GM21723 (cell line): ENCODE measurements at regions not wholly inside any gene's neighbourhood (a gene's known extent, or its start where the extent isn't known, plus 50 kb on each side); places are given as distances from the start of the nearest gene placed in this dataset.
"Not testable (repeated sequence)": the region's sequence is repeated elsewhere in the genome, so short reads cannot be mapped to it uniquely, and the experiment has no call there.

ENCODE experiments used
- ATAC-seq: cut with Tn5 transposase; IDR thresholded peaks from one replicate; pipeline ENCODE4 v1.9.1; 2021; ENCODE audit warnings: mild to moderate bottlenecking, moderate library complexity; ENCODE audit not compliant: unreplicated experiment

- ATAC-seq: not testable (repeated sequence)
Observed at GRCh38 chr17:45554479-45554878, 64.0 kb upstream of the PLEKHM1 start.

- not testable (repeated sequence) for ATAC-seq
Observed at GRCh38 chr17:45558821-45559220, 68.3 kb upstream of the PLEKHM1 start.

GRCh38 chr17:45562868-45563267, 72.3 kb upstream of the PLEKHM1 start:
- not testable (repeated sequence) for ATAC-seq

- ATAC-seq: not testable (repeated sequence)
Observed at GRCh38 chr17:45563283-45563682, 72.8 kb upstream of the PLEKHM1 start.

- ATAC-seq: not testable (repeated sequence)
Observed at GRCh38 chr17:45568275-45568674, 77.8 kb upstream of the PLEKHM1 start.

GRCh38 chr17:45573326-45573725, 82.8 kb upstream of the PLEKHM1 start:
- not testable (repeated sequence) for ATAC-seq

- ATAC-seq: no peak
Observed at GRCh38 chr17:45573924-45574770, 83.6 kb upstream of the PLEKHM1 start.

GRCh38 chr17:45575126-45575885, 84.8 kb upstream of the PLEKHM1 start:
- no peak for ATAC-seq

GRCh38 chr17:45576527-45577307, 86.2 kb upstream of the PLEKHM1 start:
- not testable (repeated sequence) for ATAC-seq

- no peak for ATAC-seq
Observed at GRCh38 chr17:45577571-45578279, 87.2 kb upstream of the PLEKHM1 start.

- ATAC-seq: no peak
Observed at GRCh38 chr17:45578516-45579455, 88.3 kb upstream of the PLEKHM1 start.

- no peak for ATAC-seq
Observed at GRCh38 chr17:45579529-45580495, 89.3 kb upstream of the PLEKHM1 start.

- no peak for ATAC-seq
Observed at GRCh38 chr17:45580924-45581323, 90.4 kb upstream of the PLEKHM1 start.

GRCh38 chr17:45581860-45582259, 91.3 kb upstream of the PLEKHM1 start:
- no peak for ATAC-seq

GRCh38 chr17:45584092-45585036, 93.8 kb upstream of the PLEKHM1 start:
- ATAC-seq: peak; percentile 59

- peak; percentile 67 for ATAC-seq
Observed at GRCh38 chr17:45585037-45585733, 94.7 kb upstream of the PLEKHM1 start.
